Skeletal muscle cell (primary cell): ENCODE measurements at regions not wholly inside any gene's neighbourhood (a gene's known extent, or its start where the extent isn't known, plus 50 kb on each side); places are given as distances from the start of the nearest gene placed in this dataset.
"Not testable (repeated sequence)": the region's sequence is repeated elsewhere in the genome, so short reads cannot be mapped to it uniquely, and the experiment has no call there.

Experiments
- DNase-seq: peaks from one replicate; pipeline ENCODE4 v3.0.0-alpha.2; 2010; ENCODE audit warnings: low read depth
- H3K4me3 ChIP-seq: 2 replicates; pipeline ENCODE4 v1.5.1; 2011; ENCODE audit warnings: low read depth, mild to moderate bottlenecking, control low read depth, low read length, moderate library complexity

DNA sequence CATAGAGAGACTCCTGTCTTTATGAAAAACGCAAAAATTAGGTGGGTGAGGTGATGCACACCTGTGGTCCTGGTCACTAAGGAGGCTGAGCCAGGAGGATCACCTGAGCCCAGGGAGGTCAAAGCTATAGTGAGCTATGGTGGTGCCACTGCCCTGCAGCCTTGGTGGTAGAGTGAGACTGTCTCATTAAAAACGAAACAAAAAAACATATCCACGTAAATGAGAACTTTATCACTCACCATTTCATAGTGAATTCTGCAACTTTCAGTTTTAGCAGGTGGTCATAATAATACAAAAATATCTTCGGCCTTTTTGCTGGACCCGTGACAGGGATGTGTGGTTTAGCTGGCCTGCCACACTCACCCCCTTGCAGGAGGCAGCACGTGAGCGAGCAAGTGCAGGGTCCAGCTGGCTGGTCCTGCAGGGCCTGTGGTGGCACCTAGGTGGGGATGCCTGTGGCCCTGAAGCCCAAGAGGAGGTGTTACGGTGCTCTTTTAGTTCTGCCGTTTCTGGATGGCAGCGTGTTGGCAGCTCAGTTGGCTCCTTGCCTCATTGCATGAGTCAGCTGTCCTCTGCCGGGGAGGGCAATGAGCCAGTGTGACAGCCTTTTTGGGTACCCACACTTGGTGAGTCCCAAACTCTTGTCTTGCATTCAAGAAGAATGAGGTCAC lies 1330.7 kb upstream of the TMEM132C start:
- DNase-seq = no peak
- no peak overlapping the region for H3K4me3 ChIP-seq

DNA sequence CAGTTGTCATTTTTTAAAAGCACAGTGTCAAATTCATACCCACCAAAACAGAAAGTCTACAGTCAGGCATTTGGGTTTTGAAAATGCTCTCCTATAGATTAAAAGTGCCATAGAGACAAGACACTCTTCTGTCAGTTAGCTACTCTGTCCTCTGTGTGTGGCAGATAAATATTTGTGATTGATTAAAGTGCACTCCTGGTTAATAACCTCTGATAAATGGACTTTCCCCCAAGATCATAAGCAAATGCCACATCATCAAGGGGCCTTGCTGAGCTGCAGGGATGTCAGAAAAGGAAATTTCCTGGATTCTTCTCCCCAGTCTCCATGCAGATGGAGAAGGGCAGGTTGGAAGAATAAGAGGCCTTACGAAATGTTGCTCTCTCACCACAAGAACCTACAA lies 1329.5 kb upstream of the TMEM132C start:
- DNase-seq = no peak
- no peak overlapping the region for H3K4me3 ChIP-seq

DNA sequence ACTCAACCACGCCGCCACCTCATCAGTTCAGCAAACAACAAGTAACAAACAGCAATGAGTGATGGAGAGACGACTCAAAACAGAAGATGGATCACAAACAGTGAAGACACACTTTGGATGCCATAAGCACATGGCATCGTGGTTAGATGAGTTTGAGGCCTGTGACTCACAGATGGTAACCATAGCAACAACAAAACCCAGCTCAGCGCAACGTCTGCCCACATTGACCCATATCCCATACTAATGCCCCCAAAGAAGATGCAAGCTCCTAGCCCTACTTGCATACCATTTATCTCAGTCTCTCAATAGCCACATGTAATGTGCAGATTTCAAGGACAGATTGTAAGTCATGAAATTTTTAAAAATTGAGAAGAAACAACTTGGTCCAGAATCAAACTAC lies 1322.3 kb upstream of the TMEM132C start:
- DNase-seq = no peak

DNA sequence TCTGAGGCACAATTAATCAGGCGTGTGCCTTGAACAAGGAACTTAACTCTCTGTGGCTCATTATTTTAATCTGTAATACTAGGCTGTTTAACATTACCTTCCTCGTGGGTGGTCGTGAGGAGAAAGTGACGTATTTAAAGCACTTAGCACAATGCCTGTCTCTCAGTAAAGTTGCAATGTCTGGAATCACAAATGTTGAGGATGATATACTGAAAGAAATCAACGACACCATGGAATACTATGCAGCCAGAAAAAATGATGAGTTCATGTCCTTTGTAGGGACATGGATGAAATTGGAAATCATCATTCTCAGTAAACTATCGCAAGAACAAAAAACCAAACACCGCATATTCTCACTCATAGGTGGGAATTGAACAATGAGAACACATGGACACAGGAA lies 1320.0 kb upstream of the TMEM132C start:
- DNase-seq = not testable (repeated sequence)

More for the DNA sequence above, 1322.3 kb upstream of the TMEM132C start:
- no peak overlapping the region for H3K4me3 ChIP-seq

DNA sequence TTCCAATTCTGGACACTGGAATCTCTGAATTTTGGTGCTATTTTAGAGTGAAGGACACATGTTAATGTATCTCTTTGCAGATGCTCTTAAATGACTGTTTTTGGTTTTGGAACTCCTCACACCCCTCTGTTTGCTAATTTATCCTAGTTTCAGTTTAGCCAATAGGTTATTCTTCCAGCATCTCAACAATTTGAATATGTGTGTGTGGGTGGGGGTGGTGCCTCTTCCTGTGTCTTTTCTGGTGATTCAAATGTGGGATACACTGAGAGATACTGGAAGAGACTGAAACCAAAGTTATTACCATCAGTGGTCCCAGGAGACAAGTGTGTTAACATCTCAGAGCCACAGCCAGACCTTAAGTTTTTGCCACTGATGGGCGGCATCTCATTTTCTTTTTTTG lies 1317.4 kb upstream of the TMEM132C start:
- DNase-seq = no peak
- no peak overlapping the region for H3K4me3 ChIP-seq

More for the DNA sequence above, 1320.0 kb upstream of the TMEM132C start:
- not testable (repeated sequence) for H3K4me3 ChIP-seq

DNA sequence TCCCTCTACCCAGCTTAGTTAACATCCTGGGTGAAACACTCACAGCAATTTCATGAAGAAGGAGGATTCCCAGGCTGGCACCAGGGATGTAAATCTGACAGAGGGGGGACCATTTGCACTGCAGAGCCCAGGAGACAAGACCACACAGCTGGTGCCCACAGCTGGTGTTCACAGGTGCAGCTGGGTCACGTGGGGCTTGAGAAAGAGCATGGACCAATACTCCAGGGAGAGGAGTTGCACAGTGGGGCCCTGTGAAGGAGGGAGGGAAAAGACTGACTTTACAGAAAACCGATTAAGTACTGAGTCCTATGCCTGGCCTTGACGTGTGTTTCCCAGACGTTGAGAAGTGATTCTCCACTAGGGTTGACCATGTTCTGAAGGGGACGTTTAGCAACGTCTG lies 1316.7 kb upstream of the TMEM132C start:
- DNase-seq = no peak
- no peak overlapping the region for H3K4me3 ChIP-seq

DNA sequence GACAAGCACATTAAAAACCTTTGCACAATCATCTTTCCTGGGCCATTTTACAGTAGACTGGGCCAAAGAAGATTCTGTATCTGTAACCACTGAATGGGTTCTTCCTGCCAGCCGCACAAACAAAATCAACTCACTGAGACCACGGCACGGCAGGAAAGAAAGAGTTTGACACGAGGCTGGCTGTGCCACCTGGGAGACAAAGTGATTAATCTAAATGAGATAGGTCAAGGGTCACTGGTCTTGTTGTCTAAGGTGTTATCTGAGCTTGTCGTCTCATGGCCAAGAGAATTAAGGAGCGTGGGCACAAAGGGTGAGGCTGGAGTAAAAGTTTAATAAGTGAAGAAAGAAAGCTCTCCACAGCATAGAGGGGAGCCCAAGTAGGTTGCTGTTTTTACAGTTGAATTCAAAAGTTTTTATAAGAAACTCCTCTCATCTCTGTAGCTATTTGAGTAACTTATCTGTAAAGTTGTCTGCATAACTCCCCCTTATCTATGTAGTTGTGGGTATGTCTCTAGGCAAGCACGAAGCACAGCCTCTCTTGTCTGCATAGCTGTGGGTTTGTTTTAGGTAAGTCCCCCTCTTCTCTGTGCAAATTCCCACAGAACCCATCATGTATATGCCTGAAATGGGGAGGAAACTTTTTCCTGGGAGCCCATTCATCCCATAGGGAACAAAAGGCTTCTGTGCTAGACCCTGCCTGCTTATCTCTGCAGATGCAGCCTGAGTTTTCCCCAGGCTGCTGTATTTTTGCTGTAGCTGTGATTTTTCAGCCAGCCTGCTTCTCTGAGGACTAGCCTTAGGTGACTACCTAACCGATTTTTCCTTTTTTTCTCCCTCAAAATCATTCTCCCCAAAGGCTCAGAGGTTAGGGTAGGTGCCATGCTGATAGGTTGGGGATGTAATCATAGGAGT lies 1314.6 kb upstream of the TMEM132C start:
- no peak for DNase-seq
- no peak overlapping the region for H3K4me3 ChIP-seq

DNA sequence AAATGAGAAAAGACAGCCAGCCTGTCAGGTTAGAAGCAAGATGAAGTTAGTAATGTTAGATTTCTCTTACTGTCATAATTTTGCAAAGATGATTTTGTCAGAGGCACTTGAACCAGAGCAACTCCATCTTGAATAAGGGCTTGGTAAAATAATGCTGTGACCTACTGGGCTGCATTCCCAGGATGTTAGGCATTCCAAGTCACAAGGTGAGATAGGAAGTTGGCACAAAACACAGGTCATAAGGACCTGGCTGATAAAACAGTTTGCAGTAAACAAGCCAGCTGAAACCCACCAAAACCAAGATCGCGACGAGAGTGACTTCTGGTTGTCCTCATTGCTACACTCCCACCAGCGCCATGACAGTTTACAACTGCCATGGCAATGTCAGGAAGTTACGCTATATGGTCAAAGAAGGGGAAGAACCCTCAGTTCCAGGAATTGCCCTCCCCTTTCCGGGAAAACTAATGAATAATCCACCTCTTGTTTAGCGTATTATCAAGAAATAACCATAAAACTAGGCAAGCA lies 1313.5 kb upstream of the TMEM132C start:
- H3K4me3 ChIP-seq = no peak overlapping the region
- no peak for DNase-seq

DNA sequence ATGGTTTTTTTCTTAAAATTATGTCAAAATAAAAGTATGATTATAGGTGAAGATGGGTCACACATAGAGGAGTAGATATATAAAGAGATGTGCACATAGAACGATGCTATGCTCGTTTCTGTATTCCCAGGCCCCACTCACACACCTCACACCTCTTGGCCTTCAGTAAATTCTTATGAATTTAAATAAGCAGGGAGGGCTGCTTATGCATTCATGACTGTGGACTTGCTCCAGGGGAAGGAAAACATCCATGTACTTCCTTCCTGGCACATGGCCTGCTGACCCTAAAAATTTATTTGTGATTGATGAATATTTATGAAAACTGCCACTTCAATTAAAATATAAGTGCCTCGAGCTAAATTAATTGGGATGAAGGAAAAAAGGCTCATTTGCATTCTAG lies 1306.7 kb upstream of the TMEM132C start:
- no peak overlapping the region for H3K4me3 ChIP-seq
- no peak for DNase-seq

DNA sequence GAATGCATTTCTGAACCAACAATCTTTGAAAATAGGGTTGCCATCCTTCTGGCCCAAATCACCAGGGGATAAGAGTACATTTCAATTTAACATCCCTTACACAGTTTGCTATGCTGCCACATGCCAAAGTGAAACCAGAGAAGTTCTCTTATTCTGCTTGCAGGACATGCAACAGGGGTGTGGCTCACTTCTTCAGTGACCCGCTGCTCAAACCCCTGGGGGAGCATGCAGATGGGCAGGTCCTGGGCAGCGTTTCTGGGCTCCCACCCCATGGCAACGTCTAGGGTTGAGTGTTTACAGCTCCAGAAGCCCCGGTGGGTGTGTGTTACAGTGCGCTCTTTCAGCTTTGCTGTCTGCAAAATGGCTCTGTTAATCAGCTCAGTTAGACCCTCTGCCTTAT lies 1306.3 kb upstream of the TMEM132C start:
- no peak for DNase-seq
- no peak overlapping the region for H3K4me3 ChIP-seq

DNA sequence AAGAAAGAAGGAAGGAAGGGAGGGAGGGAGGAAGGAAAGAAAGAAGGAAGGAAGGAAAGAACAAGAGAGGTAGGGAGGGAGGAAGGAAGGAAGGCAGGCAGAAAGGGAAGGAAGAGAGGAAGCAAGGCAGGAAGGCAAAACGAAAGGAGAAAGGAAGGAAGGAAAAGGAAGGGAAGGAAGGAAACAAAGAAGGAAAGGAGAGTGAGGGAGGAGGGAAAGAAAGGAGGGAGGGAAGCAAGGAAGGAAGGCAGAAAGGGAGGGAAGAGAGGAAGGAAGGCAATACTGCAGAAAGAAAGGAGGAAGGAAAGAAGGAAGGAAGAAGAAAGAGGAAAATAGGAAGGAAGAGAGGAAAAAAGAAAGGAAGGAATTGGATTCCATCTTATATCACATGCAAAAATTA lies 1303.1 kb upstream of the TMEM132C start:
- no peak overlapping the region for H3K4me3 ChIP-seq
- no peak for DNase-seq

DNA sequence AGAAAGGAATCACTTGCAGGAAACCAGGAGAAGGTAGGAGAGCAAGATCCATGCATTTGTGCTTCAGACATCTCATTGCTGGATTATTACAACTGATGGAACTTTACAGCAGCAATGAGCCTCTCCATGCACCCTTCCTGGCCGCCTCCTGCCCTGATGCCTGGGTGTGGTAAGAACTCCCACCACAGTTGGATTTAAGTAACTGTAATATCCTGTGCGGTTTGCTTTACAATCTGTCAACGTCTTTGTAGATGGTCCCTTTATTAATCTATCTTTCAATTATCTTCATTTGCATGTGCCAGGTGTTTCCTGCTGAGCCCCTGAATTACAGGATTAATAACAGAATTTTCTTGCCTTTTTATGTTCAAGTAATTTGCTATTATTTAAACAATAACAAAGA lies 1300.5 kb upstream of the TMEM132C start:
- DNase-seq = no peak
- H3K4me3 ChIP-seq = no peak overlapping the region

DNA sequence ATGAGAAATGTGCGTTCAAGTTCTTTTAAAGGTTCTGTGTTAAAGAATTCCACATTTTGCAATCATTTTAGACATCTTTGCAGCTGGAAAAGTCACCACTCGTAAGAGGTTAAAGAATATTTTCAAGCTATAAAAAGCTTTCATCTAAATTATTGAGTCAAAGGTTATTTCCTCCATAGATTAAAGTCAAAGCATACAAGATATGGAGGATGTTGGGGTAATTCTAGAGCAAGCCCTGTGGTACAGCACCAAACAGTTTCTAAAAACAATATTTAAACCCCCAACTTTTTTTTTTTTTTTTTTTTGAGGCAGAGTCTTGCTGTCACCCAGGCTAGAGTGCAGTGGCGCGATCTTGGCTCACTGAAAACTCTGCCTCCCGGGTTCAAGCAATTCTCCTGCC lies 1299.8 kb upstream of the TMEM132C start:
- H3K4me3 ChIP-seq = no peak overlapping the region

DNA sequence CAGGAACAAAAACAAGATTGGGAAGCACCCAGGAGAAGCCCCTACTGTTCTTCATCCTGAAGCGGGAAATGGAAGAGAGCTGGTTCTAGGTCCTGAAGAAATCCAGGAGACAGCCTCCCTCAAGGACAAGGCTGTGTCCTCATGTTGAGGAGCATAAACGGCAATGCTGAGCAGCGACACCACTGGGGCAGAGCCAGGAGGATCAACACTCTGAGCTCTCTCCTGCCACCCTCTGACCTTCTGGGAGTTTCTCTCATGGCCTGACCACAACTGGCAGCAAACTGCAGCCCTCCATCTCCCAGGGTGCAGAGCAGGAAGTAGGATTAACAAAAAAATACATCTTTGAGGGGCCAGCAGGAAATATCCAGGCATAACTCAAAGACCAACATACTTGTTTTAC lies 1292.2 kb upstream of the TMEM132C start:
- H3K4me3 ChIP-seq = no peak overlapping the region
- DNase-seq = no peak

More for the DNA sequence above, 1299.8 kb upstream of the TMEM132C start:
- no peak for DNase-seq

DNA sequence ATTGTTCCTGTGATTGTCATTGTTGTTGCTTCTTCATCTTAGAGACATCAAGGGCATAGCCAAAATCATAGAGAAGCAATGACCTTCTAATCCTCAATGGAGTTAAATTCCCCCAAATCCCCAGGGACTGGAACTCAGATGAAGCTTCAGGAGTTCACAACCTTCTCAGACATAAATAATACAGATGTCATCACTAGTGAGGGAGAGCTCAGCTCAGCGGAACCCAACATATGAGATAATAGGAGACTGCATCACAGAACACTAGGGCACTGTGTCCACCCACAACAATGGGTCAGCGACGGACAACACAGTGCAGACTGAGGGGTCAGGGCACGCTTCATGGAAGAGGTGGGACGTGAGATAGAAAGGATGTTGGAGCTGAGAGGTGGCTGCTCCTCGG lies 1290.4 kb upstream of the TMEM132C start:
- DNase-seq = no peak
- H3K4me3 ChIP-seq = no peak overlapping the region

DNA sequence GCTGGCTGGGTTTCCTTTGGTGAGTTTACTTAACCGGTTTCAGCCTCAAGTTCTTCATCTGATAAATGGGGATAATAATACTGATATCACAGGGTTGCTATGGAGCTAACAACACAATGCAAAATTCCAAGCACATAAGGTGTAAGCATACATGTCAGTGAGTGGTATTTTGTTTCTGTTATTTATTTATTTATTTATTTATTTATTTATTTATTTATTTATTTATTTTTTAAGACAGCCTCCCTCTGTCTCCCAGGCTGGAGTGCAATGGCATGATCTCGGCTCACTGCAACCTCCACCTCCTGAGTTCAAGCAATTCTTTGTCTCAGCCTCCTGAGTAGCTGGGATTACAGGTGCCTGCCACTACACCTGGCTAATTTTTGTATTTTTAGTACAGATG lies 1287.4 kb upstream of the TMEM132C start:
- not testable (repeated sequence) for DNase-seq, H3K4me3 ChIP-seq

DNA sequence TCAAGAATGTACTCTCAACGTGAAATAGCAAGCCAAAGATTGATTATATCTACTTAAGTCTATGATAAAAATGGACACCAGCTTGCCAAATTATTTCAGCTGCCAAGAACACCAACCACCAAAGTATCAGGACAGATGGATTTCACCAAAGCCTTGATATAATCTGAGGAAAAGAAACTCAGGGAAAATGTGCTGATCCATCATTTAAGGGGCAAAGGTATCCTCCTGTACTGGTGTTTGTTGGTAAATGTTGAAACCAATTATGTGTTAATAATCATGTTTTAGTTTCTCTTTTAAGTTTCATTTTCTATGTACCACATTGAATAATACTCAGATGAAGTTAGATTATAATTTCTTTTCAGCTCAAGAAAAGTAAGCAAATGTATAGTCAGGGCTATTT lies 1284.3 kb upstream of the TMEM132C start:
- DNase-seq = no peak
- no peak overlapping the region for H3K4me3 ChIP-seq

DNA sequence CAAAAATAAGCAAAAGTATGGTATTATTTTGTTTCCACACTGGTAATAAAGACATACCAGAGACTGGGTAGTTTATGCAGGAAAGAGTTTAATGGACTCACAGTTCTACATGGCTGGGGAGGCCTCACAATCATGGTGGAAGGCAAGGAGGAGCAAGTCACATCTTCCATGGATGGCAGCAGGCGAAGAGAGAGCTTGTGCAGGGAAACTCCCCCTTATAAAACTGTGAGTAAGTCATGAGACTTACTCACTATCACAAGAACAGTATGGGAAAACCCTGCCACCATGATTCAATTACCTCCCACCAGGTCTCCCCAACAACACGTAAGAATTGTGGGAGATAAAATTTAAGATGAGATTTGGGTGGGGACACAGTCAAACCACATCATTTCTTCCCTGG lies 1283.2 kb upstream of the TMEM132C start:
- H3K4me3 ChIP-seq, DNase-seq: not testable (repeated sequence)

DNA sequence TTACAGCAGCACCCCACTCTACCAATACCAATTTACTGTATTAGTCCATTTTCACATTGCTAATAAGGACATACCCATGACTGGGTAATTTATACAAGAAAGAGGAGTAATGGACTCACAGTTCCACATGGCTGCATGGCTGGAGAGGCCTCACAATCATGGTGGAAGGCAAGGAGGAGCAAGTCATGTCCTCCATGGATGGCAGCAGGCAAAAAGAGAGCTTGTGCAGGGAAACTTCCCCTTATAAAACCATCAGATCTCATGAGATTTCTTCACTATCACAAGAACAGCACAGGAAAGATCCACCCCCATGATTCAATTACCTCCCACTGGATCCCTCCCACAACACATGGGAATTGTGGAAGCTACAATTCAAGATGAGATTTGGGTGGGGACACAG lies 1281.3 kb upstream of the TMEM132C start:
- not testable (repeated sequence) for DNase-seq

DNA sequence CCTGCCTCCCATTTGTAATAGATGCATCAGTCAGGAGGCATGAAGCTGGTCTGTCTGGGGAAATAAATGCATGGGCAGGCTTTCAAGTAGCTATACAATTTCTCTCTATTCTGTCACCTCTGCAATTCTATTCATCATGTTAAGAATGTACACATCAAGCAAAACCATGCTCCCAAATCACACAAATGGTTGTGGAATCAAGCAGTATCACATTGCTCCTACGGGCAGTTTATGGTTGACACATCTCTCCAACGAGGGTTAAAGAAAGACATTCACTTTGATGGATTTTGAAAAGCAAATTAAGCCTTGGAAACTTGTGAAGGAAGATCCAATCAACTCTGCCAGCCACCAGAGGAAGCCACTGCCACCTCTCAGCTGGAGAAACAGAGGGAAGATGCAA lies 1277.4 kb upstream of the TMEM132C start:
- H3K4me3 ChIP-seq = no peak overlapping the region
- DNase-seq = no peak

More for the DNA sequence above, 1281.3 kb upstream of the TMEM132C start:
- not testable (repeated sequence) for H3K4me3 ChIP-seq

DNA sequence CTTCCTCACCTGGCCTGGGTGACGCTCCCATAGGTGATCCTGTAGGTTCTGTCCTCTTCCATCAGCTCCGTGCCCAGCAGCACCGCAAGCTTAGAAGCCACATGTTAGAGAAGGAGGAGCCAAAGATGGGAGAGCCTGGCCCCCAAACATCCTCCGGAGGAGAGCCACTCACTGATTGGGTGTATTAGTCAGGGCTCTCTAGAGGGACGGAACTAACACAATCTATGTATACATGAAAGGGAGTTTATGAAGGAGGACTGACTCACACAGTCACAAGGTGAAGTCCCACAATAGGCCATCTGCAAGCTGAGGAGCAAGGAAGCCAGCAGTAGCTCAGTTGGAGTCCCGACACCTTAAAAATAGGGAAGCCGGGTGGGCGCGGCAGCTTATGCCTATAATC lies 1273.1 kb upstream of the TMEM132C start:
- no peak for DNase-seq
- no peak overlapping the region for H3K4me3 ChIP-seq
